ENCODE measurements at regions not wholly inside any gene's neighbourhood (a gene's known extent, or its start where the extent isn't known, plus 50 kb on each side); places are given as distances from the start of the nearest gene placed in this dataset.

- in situ Hi-C loops (cut with HindIII; ENCODE audit: low sequenced_read_pairs) = no loop called here
These were observed 193.3 kb upstream of the TOPAZ1 start for GRCh38 chr3:44048196-44048924.

GRCh38 chr3:44048949-44049348 is 192.7 kb upstream of the TOPAZ1 start:
- in situ Hi-C loops (cut with HindIII; ENCODE audit: low sequenced_read_pairs) = no loop called here

- in situ Hi-C loops (cut with HindIII; ENCODE audit: low sequenced_read_pairs) = no loop called here
These were observed 191.6 kb upstream of the TOPAZ1 start for GRCh38 chr3:44050101-44050500.

- in situ Hi-C loops (cut with HindIII; ENCODE audit: low sequenced_read_pairs) = no loop called here
These were observed 190.8 kb upstream of the TOPAZ1 start for GRCh38 chr3:44050867-44051266.

DNA sequence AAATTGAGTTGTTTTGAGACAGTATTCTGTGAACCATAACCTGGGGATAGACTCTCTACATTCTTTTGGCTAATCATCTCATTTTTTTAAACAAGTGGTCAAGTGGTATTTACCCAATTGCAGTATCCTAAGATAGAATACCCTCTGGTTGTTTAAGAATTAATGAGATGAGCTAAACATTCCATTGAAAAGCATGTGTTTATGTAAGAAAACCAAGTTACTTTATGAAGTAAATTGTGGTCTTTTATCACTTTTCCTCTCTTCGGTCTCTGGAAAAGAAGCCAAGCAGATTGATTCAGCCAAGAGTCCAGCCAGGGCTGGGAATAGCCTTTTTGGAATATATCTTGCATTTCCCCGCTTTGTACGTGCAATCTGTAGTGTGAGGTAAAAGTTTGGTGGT is 185.7 kb upstream of the TOPAZ1 start:
- in situ Hi-C loops (cut with HindIII; ENCODE audit: low sequenced_read_pairs) = no loop called here

DNA sequence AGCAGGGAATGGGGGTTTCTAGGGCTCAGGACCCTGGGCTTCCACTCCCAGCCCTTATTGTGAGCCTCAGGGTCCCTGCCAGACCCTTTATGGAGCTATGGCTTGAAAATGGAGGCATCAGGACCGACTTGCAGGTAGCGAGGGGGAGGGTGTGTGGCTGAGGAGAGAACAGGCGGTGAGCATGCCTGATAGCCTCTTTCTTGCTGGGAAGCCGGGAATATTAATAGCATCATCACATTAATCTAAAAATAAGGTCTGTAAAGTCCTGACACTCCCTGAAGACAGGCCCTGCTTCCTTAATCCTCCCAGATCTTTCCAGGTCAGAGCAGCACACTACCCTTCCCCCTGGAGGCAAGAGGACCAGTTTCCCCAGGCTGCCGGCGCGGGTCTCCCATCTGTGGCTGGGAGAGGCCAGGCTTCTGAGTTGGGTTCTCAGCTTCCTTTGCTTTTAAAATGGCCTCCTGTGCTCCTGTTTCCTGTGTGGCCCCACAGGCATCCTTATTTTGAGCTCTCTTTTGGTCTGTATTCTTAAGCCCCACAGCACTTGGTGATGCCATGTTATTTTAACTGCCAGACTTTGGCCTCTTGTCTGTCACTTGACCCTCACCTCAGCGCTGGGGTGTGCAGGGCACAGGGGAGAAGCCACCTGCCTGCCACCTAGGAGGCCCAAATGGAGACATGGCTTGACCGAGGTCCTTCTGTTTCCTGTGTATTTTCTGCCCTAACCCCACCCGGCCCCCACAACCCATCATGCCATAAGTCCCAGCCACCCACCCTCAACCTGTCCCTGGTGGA is 185.0 kb upstream of the TOPAZ1 start:
- in situ Hi-C loops (cut with HindIII; ENCODE audit: low sequenced_read_pairs) = no loop called here

GRCh38 chr3:44058022-44058867 is 183.4 kb upstream of the TOPAZ1 start:
- in situ Hi-C loops (cut with HindIII; ENCODE audit: low sequenced_read_pairs) = no loop called here

GRCh38 chr3:44058868-44059203 is 182.8 kb upstream of the TOPAZ1 start:
- in situ Hi-C loops (cut with HindIII; ENCODE audit: low sequenced_read_pairs) = no loop called here

- in situ Hi-C loops (cut with HindIII; ENCODE audit: low sequenced_read_pairs) = no loop called here
These were observed 181.5 kb upstream of the TOPAZ1 start for GRCh38 chr3:44060164-44060563.

- in situ Hi-C loops (cut with HindIII; ENCODE audit: low sequenced_read_pairs) = no loop called here
These were observed 180.4 kb upstream of the TOPAZ1 start for GRCh38 chr3:44061268-44061667.

- in situ Hi-C loops (cut with HindIII; ENCODE audit: low sequenced_read_pairs) = no loop called here
These were observed 179.7 kb upstream of the TOPAZ1 start for GRCh38 chr3:44061961-44062360.

DNA sequence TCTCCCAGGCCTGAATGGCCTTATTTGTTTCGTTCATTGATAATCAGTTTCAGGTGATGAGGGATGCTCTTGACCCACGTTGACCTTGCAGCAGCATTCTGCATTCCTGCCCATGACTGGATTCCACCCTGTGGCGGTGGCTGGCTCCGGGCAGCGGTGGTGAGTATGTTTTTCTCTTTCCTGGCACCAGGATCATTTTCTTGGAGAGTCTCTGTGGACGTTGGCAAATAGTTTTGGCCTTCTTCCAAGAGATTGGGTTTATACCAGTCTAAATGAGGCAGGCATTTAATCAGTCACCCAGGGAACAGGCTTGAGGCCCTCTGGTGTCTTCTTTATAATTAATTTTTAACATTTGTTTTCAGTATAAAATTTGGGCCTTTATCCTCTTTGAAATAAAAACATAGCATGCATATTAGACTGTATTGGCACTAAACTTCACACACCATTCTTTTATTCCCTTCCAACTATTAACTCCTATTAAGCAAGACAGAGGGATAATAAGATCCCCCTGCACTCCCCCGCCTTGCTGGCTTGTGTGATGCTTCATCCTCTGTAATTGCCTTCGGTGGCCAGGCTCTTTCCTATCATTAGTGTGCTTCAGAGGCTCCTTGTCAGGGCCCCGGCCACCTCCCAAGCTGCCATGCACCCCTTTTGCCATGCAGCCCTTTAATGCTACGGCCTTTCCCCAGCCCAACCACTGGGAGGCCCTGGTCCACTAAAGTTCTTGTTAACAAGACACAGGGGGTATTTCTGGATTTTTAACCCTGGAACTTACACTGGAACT is 176.2 kb upstream of the TOPAZ1 start:
- in situ Hi-C loops (cut with HindIII; ENCODE audit: low sequenced_read_pairs) = no loop called here

GRCh38 chr3:44066806-44067205 is 174.9 kb upstream of the TOPAZ1 start:
- in situ Hi-C loops (cut with HindIII; ENCODE audit: low sequenced_read_pairs) = no loop called here

DNA sequence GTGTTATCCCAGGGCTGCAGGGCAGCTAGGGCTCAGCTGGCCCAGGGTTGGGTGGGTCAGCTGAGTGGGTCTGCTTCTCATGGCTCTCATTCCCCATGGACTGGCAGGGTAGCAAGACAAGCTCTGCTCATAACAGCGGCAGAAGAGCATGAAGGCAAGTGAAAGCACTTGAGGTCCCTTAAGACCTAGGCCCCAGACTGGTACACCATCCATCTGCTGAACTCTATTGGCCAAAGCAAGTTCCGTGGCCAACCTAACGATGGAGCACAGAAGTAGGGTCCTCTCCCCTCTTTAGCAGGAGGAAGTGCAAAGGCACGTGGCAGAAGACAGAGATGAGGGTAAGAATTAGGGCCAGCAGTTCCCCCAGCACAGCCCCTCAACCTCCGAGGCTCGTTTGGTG is 174.3 kb upstream of the TOPAZ1 start:
- in situ Hi-C loops (cut with HindIII; ENCODE audit: low sequenced_read_pairs) = no loop called here

DNA sequence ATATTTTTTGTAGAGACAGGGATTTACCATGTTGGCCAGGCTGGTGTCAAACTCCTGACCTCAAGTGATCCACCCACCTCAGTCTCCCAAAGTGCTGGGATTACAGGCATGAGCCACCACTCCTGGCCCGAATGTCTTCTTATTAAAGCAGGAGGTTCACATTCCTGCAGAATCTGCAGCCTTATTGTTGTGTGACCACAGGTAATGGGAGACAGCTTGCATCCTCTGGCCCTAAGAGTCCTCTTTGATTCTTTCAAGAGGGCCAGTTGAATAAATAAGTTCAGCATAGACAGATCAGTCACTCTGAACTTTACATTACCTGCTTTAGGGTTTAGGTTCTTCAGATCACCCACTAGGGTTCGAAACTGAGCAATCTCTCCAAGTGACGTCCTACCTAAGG is 172.9 kb upstream of the TOPAZ1 start:
- in situ Hi-C loops (cut with HindIII; ENCODE audit: low sequenced_read_pairs) = no loop called here

DNA sequence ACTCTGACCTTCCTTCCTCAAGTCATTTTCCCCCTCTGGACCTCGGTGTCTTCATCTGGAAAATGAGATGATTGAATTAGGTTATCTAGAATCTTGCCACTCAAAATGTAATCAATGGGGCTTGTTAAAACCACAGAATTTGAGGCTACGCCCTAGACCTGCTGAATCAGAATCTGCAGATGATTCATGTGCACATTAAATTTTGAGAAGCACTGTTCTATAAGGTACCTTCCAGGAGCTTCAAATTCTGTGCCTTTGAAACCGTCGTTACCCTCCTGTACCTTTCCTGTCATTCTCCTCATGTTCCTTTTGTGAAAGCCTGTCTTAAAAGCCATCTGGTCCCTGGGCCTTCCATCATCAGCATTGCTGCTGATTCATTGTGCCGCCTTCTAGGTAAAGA is 172.4 kb upstream of the TOPAZ1 start:
- in situ Hi-C loops (cut with HindIII; ENCODE audit: low sequenced_read_pairs) = no loop called here

DNA sequence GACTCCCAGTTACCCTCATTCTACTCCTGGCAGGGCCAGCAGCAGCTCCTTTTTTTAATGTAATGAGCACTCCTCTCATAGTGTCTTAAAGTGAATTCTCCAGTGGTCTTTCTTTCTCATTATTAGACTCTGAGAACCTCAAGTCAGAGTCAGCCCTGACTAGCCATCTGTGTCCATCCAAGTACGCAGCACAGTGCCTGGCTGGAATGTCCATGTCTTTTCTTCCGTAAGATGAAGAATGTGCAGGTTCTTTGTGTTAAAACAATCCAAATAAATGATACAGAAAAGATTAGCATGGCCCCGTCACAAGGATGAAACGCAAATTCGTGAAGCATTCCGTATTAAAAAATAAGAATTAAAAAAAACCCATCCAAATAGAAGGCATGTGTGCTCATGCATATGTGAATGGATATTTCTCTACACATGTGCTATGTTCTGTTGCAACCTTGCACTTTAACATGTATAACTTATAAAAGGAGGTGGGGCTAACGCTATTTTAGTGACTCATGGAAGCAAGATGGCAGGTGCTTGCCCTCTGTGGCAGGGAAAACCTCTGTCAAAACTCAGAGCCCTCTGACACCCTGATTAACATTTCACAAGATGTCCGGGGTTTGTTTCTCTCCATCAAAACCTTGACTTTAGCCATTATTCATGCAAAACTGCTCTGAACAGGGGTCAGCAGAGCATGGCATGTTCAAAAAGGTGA is 170.7 kb upstream of the TOPAZ1 start:
- in situ Hi-C loops (cut with HindIII; ENCODE audit: low sequenced_read_pairs) = no loop called here

- in situ Hi-C loops (cut with HindIII; ENCODE audit: low sequenced_read_pairs) = no loop called here
These were observed 168.8 kb upstream of the TOPAZ1 start for GRCh38 chr3:44072601-44073540.

DNA sequence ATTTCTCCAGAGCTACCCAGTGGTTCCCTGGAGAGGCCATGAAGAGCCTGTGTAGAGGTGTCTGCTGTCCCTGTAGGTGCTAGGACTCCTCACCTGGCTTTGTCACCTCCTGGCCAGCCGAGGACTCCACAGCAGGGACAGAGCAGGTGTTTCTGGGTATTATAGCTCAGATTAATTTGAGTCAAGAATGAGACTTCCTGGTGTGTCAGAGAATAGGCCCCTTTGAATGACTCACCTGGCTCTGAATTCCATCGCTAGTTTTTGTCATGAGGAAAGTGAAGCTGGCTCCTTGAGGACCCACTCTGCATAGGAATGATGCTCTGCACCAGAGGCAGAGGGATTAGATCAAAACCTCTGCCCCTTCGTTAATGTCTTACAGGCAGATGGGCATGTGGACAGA is 167.5 kb upstream of the TOPAZ1 start:
- in situ Hi-C loops (cut with HindIII; ENCODE audit: low sequenced_read_pairs) = no loop called here
